Panc1 (cell line): ENCODE measurements at regions not wholly inside any gene's neighbourhood (a gene's known extent, or its start where the extent isn't known, plus 50 kb on each side); places are given as distances from the start of the nearest gene placed in this dataset.

ENCODE experiments used
- ATAC-seq: fragments of 200-7000 bp; cut with Tn5 transposase; 2 replicates; pipeline ENCODE4 v1.9.1; 2020; ENCODE audit warnings: mild to moderate bottlenecking, moderate library complexity
- BruUV-seq: library from RNA; stranded (reverse); fragments of 400-500 nt; replicated peaks from 2 replicates; lab custom pipeline; 2021; lab: Mats Ljungman, UMichigan
- CTCF ChIA-PET: fragments of 300-600 bp; sonication (Branson Sonifier 250); formaldehyde crosslinking; loops from one replicate; lab custom pipeline; 2022; ENCODE audit warnings: antibody characterized with exemption; lab: Charles Lee
- POLR2A ChIA-PET: fragments of 300-600 bp; sonication (Branson Sonifier 250); formaldehyde crosslinking; loops from one replicate; lab custom pipeline; 2022; ENCODE audit warnings: antibody characterized with exemption; lab: Charles Lee
- DNase-seq: peaks from one replicate; pipeline ENCODE4 v3.0.0-alpha.2; 2010; ENCODE audit warnings: low read depth, low spot score
- H3K27ac ChIP-seq: 2 replicates; pipeline ENCODE4 v1.5.1; 2011; ENCODE audit warnings: mild to moderate bottlenecking, low read length, inconsistent platforms
- H3K27me3 ChIP-seq: fragments of 200-500 bp; sonication (Bioruptor generic); 2 replicates; pipeline ENCODE4 v1.6.0; 2014; ENCODE audit warnings: low read length, inconsistent platforms; ENCODE audit not compliant: control insufficient read depth, insufficient read depth
- H3K36me3 ChIP-seq: fragments of 200-500 bp; sonication (Bioruptor generic); 2 replicates; pipeline ENCODE4 v1.5.1; 2014; ENCODE audit warnings: inconsistent platforms, mild to moderate bottlenecking, low read length, moderate library complexity; ENCODE audit not compliant: control insufficient read depth, insufficient read depth
- H3K4me1 ChIP-seq: 2 replicates; pipeline ENCODE4 v1.5.1; 2011; ENCODE audit warnings: inconsistent platforms, mild to moderate bottlenecking, low read length, moderate library complexity; ENCODE audit not compliant: control insufficient read depth, insufficient read depth
- H3K4me3 ChIP-seq, 2 experiments: 2 replicates each; pipeline ENCODE4 v1.5.1; 2011 to 2012; ENCODE audit warnings: low read depth in 2 of 2, low read length in 2 of 2, mild to moderate bottlenecking in 2 of 2, inconsistent platforms in 1 of 2, moderate library complexity in 1 of 2
- H3K9me3 ChIP-seq: fragments of 200-500 bp; sonication (Bioruptor generic); 2 replicates; pipeline ENCODE4 v1.5.1; 2014; ENCODE audit warnings: low read depth, mild to moderate bottlenecking, inconsistent platforms, low read length, moderate library complexity; ENCODE audit not compliant: control insufficient read depth, insufficient read depth
- CTCF ChIP-seq: fragments of 450-650 bp; IDR thresholded peaks from 2 replicates; pipeline ENCODE4 v1.5.1; 2017; ENCODE audit warnings: mild to moderate bottlenecking
- POLR2AphosphoS5 ChIP-seq: IDR thresholded peaks from 2 replicates; pipeline ENCODE4 v1.6.1; 2012; ENCODE audit warnings: mild to moderate bottlenecking, low read depth, low read length, moderate library complexity
- REST ChIP-seq, 2 experiments: IDR thresholded peaks; 2 replicates each; pipeline ENCODE4 v1.6.1; 2011 to 2012; ENCODE audit warnings: low read depth in 2 of 2, control low read depth in 1 of 2, low read length in 1 of 2, mild to moderate bottlenecking in 1 of 2, moderate library complexity in 1 of 2; ENCODE audit not compliant: insufficient read depth in 1 of 2
- SIN3A ChIP-seq: IDR thresholded peaks from 2 replicates; pipeline ENCODE4 v1.6.1; 2012; ENCODE audit warnings: low read depth, mild to moderate bottlenecking, low read length, moderate library complexity, borderline replicate concordance; ENCODE audit not compliant: insufficient read depth
- TCF7L2 ChIP-seq: IDR thresholded peaks from 2 replicates; pipeline ENCODE4 v1.6.1; 2011; ENCODE audit warnings: mild to moderate bottlenecking, low read depth, low read length, inconsistent platforms
- in situ Hi-C: cut with HindIII; loops from 2 replicates; pipeline ENCODE4 v1.10.0; 2016; ENCODE audit warnings: low sequenced_read_pairs, low pct_unique_long_range_greater_than_20kb
- intact Hi-C: fragments of 100-400 bp; cut with micrococcal nuclease; formaldehyde crosslinking; loops from one replicate; pipeline ENCODE4 v1.10.0; 2022; ENCODE audit not compliant: unreplicated experiment

DNA sequence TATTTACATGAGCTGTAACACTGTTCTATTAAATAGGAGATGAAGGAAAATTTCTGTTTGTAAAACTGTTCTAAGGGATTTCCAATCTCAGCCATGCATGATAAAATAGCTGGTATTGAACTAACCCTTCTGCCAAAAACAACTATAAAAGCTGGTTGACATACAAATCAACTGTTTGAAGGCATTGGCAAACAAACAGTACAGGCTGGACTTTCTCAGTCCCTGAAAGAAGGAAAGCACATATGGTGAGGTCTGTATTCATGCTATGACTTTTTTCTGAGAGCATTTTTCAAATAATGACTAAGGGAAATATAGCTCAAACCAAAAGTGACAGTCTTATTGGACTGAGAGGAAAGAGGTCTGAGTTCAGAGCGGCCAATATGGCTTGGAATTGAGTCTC, 117.0 kb upstream of the CCDC54 start:
- in situ Hi-C loops, result no loop called here
- ChIA-PET CTCF (interaction anchor here (0.5 kb wide), 1 partner anchor 210 kb away, joined by 3 read pairs; no protein-coding TSS in a partner anchor), POLR2A (no interaction called here)

GRCh38 chr3:107263269-107264021, 113.8 kb upstream of the CCDC54 start:
- ChIA-PET CTCF (interaction anchor here (0.6 kb wide), 1 partner anchor 9 kb away, joined by 4 read pairs; no protein-coding TSS in a partner anchor), POLR2A (no interaction called here)
- intact Hi-C loops, result no loop called here
- no peaks in the 10 kb centered on the region for H3K9me3 ChIP-seq
- ATAC-seq (no peak), DNase-seq (no peak)
- H3K27ac ChIP-seq, result no peak overlapping the region
- H3K4me3 ChIP-seq, result no peak overlapping the region
- peaks cover 4% of the 10 kb centered on the region; the same call in 1 of the 2 replicates for H3K27me3 ChIP-seq
- no peak for TF ChIP-seq TCF7L2
- no peak for TF ChIP-seq REST (IDR thresholded peaks at IDR 0.05; ENCODE audit: insufficient read depth in 1 of 2, low read depth in 2 of 2, low read length in 1 of 2)
- TF ChIP-seq POLR2AphosphoS5, result no peak
- no peak for TF ChIP-seq CTCF
- no peak for TF ChIP-seq SIN3A
- in situ Hi-C loops, result no loop called here
- no peaks in the 10 kb centered on the region for H3K36me3 ChIP-seq
- BruUV-seq, result no TSS peak
- no peaks in the 10 kb centered on the region for H3K4me1 ChIP-seq

More for the DNA sequence above, 117.0 kb upstream of the CCDC54 start:
- Histone ChIP-seq H3K27ac (no peak overlapping the region), H3K36me3 (no peaks in the 10 kb centered on the region), H3K9me3 (no peaks in the 10 kb centered on the region), H3K4me1 (no peaks in the 10 kb centered on the region), H3K4me3 (no peak overlapping the region), H3K27me3 (peaks cover 15% of the 10 kb centered on the region)
- no peak for ATAC-seq
- intact Hi-C loops, result no loop called here
- no TSS peak for BruUV-seq
- no peak for DNase-seq
- TF ChIP-seq SIN3A (no peak), CTCF (no peak), POLR2AphosphoS5 (no peak), REST (IDR thresholded peaks at IDR 0.05; ENCODE audit: insufficient read depth in 1 of 2, low read depth in 2 of 2, low read length in 1 of 2) (no peak), TCF7L2 (no peak)
